PC-9 (cell line): ENCODE measurements at regions not wholly inside any gene's neighbourhood (a gene's known extent, or its start where the extent isn't known, plus 50 kb on each side); places are given as distances from the start of the nearest gene placed in this dataset.

Experiments
- CTCF ChIP-seq: fragments of 200-600 bp; sonication (generic); conservative IDR thresholded peaks from 2 replicates; pipeline ENCODE4 v1.6.1; 2017; ENCODE audit warnings: mixed run types, antibody characterized with exemption, mild to moderate bottlenecking, moderate library complexity
- EZH2 ChIP-seq: fragments of 200-600 bp; sonication (generic); IDR thresholded peaks from 2 replicates; pipeline ENCODE4 v1.8.0; 2017; ENCODE audit warnings: antibody characterized with exemption, low read depth

- TF ChIP-seq CTCF, result no peak
- no peak for TF ChIP-seq EZH2
These were observed 581.3 kb upstream of the TENM3 start for GRCh38 chr4:181661923-181662322.
